ENCODE measurements at regions not wholly inside any gene's neighbourhood (a gene's known extent, or its start where the extent isn't known, plus 50 kb on each side); places are given as distances from the start of the nearest gene placed in this dataset.
A peak's percentile ranks its signal among the peaks of the same experiment; 100 is the strongest.
"Not testable (repeated sequence)": the region's sequence is repeated elsewhere in the genome, so short reads cannot be mapped to it uniquely, and the experiment has no call there.

GRCh38 chr9:129412814-129413536 lies 207.9 kb downstream of the C9orf50 start:
- H3K4me3 ChIP-seq (ENCODE audit: control insufficient read depth, low read depth, low read length) = peak overlapping the region; percentile 19
- DNase-seq (ENCODE audit: low read depth) = peak; percentile 84
- TF ChIP-seq, protein P1, sequence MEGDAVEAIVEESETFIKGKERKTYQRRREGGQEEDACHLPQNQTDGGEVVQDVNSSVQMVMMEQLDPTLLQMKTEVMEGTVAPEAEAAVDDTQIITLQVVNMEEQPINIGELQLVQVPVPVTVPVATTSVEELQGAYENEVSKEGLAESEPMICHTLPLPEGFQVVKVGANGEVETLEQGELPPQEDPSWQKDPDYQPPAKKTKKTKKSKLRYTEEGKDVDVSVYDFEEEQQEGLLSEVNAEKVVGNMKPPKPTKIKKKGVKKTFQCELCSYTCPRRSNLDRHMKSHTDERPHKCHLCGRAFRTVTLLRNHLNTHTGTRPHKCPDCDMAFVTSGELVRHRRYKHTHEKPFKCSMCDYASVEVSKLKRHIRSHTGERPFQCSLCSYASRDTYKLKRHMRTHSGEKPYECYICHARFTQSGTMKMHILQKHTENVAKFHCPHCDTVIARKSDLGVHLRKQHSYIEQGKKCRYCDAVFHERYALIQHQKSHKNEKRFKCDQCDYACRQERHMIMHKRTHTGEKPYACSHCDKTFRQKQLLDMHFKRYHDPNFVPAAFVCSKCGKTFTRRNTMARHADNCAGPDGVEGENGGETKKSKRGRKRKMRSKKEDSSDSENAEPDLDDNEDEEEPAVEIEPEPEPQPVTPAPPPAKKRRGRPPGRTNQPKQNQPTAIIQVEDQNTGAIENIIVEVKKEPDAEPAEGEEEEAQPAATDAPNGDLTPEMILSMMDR (conservative IDR thresholded peaks at IDR 0.05; ENCODE audit: control insufficient read depth, insufficient read depth, low read depth, low read length) = no peak

DNA sequence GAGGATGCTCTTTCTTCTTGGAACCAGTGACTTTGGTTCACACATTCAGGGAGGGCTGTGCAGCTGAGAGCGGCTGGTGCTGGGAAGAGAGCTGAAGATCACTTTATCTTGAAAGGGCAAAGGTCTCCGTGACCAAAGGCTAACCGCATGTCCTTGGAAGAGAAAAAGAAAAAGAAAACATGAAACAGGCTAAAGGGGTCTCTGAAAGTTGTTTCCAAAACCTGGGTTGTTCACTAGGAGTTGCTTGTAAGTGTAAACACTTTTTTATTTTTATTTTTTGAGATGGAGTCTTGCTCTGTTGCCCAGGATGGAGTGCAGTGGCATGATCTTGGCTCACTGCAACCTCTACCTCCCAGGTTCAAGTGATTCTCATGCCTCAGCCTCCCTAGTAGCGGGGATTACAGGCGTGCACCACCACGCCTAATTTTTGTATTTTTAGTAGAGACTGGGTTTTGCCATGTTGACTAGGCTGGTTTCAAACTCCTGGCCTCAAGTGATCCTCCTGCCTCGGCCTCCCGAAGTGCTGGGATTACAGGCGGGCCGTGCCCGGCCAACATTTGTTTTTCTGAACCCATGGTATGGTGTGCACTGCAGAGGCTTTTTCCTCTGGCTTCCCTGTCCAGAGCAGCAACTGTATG lies 208.6 kb downstream of the C9orf50 start:
- not testable (repeated sequence) for H3K4me3 ChIP-seq (ENCODE audit: control insufficient read depth, low read depth, low read length); DNase-seq (ENCODE audit: low read depth)

DNA sequence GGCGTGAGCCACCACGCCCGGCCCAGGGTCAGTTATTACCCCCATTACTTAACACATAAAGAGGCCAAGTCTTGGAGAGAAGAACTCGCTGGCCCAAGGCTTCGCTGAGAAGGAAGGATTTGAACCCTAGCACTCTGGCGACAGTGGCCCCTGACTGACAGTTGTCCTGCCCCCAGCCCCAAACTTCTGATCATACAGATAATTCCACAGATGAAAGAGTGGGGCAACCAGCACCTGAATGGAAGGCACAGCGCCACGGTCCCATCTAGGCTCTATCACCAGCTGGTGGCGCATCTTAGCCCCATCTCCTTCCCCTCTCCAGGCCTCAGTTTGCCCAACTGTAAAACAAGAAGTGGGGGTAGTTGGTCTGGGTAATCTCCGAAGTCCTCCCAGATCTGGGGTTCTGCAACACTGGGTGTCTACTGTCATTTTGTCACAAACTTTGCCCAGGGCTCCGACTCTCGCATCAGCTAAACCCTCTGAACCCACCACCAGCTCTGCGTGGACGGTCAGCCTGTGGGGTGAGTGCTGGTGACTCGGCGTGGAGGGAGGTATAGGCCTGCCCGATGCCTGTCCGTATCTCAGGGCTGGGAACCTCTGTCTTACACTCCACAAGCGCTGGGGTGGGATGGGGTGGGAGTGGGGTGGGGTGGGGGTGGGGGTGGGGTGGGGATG lies 209.3 kb downstream of the C9orf50 start:
- TF ChIP-seq, protein P1 (conservative IDR thresholded peaks at IDR 0.05; ENCODE audit: control insufficient read depth, insufficient read depth, low read depth, low read length) = no peak

DNA sequence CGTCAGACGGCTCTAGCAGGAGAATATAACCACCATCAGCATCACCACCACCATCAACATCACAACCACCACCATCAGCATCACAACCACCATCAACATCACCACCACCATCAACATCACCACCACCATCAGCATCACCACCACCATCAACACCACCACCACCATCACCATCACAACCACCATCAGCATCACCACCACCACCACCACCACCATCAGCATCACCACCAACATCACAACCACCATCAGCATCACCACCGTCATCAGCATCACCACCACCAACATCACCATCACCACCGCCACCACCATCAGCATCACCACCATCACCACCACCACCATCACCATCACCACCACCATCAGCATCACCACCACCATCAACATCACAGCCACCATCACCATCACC lies 210.7 kb downstream of the C9orf50 start:
- no peak overlapping the region for H3K4me3 ChIP-seq (ENCODE audit: control insufficient read depth, low read depth, low read length)
- DNase-seq (ENCODE audit: low read depth) = no peak
- TF ChIP-seq, protein P1 (conservative IDR thresholded peaks at IDR 0.05; ENCODE audit: control insufficient read depth, insufficient read depth, low read depth, low read length) = no peak

More for the DNA sequence above, 209.3 kb downstream of the C9orf50 start:
- H3K4me3 ChIP-seq (ENCODE audit: control insufficient read depth, low read depth, low read length) = no peak overlapping the region
- no peak for DNase-seq (ENCODE audit: low read depth)

GRCh38 chr9:129408535-129409215 lies 212.2 kb downstream of the C9orf50 start:
- no peak for DNase-seq (ENCODE audit: low read depth)
- TF ChIP-seq, protein P1 (conservative IDR thresholded peaks at IDR 0.05; ENCODE audit: control insufficient read depth, insufficient read depth, low read depth, low read length) = no peak
- H3K4me3 ChIP-seq (ENCODE audit: control insufficient read depth, low read depth, low read length) = no peak overlapping the region

DNA sequence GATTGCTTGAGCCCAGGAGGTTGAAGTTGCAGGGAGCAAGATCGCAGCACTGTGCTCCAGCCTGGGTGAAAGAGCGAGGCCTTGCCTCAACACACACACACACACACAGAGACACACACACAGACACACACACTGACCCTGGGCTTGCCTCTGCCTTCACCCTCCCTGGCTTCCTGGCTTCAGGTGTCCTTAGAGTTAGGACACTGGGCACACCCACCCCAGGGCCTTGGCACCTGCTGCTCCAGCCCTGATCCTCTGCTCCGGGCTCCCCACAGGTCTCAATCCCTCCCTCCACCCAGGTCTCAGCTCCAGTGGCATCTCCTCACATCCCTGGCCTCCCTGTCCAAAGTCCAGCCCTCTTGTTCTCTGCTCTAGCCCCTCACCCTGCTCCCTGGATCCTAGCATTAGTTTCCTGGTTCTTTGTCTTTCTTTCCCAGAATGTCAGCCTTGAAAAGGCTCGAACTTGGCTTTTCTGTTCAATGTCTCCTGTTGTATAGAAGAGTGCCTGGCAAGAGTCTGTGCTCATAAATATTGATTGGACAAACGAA lies 212.9 kb downstream of the C9orf50 start:
- TF ChIP-seq, protein P1 (conservative IDR thresholded peaks at IDR 0.05; ENCODE audit: control insufficient read depth, insufficient read depth, low read depth, low read length) = no peak
- no peak overlapping the region for H3K4me3 ChIP-seq (ENCODE audit: control insufficient read depth, low read depth, low read length)
- DNase-seq (ENCODE audit: low read depth) = no peak

All from fibroblast of mammary gland (primary cell).